ENCODE measurements at regions not wholly inside any gene's neighbourhood (a gene's known extent, or its start where the extent isn't known, plus 50 kb on each side); places are given as distances from the start of the nearest gene placed in this dataset.

DNA sequence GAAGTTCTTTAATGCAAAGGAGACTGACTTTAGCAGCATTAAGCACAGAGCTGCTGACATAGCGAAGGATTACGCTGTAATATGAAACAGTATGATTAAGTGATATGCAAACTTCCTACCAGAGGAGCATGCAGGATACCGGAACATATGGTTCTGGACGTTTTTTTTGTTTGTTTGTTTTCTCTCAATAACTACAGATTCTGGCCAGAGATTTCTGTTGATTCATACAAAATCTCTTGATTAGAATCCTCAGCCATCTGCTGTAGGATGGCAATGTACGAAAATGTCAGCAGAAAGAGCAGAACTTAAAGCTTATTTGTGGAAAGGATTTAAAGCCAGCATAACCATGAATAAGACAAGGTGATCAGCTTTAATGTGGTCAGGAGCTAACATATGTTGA lies 970.7 kb downstream of the KCNT2 start:
- no peak for TF ChIP-seq EZH2phosphoT487 (IDR thresholded peaks at IDR 0.05; ENCODE audit: borderline replicate concordance, low read length)
- TF ChIP-seq, protein P1, sequence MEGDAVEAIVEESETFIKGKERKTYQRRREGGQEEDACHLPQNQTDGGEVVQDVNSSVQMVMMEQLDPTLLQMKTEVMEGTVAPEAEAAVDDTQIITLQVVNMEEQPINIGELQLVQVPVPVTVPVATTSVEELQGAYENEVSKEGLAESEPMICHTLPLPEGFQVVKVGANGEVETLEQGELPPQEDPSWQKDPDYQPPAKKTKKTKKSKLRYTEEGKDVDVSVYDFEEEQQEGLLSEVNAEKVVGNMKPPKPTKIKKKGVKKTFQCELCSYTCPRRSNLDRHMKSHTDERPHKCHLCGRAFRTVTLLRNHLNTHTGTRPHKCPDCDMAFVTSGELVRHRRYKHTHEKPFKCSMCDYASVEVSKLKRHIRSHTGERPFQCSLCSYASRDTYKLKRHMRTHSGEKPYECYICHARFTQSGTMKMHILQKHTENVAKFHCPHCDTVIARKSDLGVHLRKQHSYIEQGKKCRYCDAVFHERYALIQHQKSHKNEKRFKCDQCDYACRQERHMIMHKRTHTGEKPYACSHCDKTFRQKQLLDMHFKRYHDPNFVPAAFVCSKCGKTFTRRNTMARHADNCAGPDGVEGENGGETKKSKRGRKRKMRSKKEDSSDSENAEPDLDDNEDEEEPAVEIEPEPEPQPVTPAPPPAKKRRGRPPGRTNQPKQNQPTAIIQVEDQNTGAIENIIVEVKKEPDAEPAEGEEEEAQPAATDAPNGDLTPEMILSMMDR (IDR thresholded peaks at IDR 0.05; ENCODE audit: low read depth, low read length, poor library complexity, severe bottlenecking): no peak
